ENCODE measurements at regions not wholly inside any gene's neighbourhood (a gene's known extent, or its start where the extent isn't known, plus 50 kb on each side); places are given as distances from the start of the nearest gene placed in this dataset.

DNA sequence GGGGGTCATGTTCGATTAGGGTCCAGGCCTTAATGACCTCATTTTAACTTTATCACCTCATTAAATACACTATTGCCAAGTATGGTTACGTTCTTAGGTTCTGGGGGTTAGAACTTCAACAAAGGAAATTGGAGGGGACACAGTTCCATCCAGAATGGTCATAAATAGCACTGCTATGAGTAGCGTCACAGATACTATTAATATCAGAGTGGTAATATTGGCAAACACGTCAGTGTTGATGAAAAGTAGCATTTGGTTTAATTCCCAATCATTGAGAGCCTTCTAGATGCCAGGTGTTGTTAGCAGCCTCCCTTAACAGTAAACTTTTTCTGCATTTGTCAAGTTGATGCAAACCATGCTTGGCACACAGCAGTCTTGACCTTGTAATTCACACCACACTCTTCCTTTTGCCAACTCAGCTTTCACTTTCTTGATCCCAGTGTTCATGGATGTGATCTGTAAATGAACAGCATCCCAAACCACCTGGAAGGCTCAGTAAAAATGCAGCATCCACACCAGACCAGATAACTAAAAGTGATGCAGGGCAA, 912.5 kb upstream of the TENM3 start:
- TF ChIP-seq, protein P1, sequence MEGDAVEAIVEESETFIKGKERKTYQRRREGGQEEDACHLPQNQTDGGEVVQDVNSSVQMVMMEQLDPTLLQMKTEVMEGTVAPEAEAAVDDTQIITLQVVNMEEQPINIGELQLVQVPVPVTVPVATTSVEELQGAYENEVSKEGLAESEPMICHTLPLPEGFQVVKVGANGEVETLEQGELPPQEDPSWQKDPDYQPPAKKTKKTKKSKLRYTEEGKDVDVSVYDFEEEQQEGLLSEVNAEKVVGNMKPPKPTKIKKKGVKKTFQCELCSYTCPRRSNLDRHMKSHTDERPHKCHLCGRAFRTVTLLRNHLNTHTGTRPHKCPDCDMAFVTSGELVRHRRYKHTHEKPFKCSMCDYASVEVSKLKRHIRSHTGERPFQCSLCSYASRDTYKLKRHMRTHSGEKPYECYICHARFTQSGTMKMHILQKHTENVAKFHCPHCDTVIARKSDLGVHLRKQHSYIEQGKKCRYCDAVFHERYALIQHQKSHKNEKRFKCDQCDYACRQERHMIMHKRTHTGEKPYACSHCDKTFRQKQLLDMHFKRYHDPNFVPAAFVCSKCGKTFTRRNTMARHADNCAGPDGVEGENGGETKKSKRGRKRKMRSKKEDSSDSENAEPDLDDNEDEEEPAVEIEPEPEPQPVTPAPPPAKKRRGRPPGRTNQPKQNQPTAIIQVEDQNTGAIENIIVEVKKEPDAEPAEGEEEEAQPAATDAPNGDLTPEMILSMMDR (IDR thresholded peaks at IDR 0.05) = no peak
- no peak for TF ChIP-seq POLR2A (IDR thresholded peaks at IDR 0.05)
